Endothelial cell of umbilical vein (primary cell): ENCODE measurements at regions not wholly inside any gene's neighbourhood (a gene's known extent, or its start where the extent isn't known, plus 50 kb on each side); places are given as distances from the start of the nearest gene placed in this dataset.

ENCODE experiments used
- BruUV-seq: library from RNA; stranded (reverse); fragments of 400-500 nt; replicated peaks from 2 replicates; lab custom pipeline; 2021; lab: Mats Ljungman, UMichigan
- CTCF ChIA-PET: fragments of 300-600, 350-600 bp; sonication (Branson Sonifier 250); formaldehyde crosslinking; loops from one replicate; lab custom pipeline; 2021; ENCODE audit warnings: antibody characterized with exemption, inconsistent platforms; lab: Charles Lee
- POLR2A ChIA-PET: fragments of 300-600, 350-600 bp; sonication (Branson Sonifier 250); formaldehyde crosslinking; loops from one replicate; lab custom pipeline; 2021; ENCODE audit warnings: antibody characterized with exemption, inconsistent platforms; lab: Charles Lee
- DNase-seq: peaks from one replicate; pipeline ENCODE4 v3.0.0-alpha.2; 2011; ENCODE audit warnings: low read depth, low spot score
- FAIRE-seq: peaks from 2 replicates; lab custom pipeline; 2011; peaks lifted over from hg19 to GRCh38; lab: Jason Lieb, UNC
- H2AFZ ChIP-seq: 2 replicates; pipeline ENCODE4 v1.6.0; 2012; ENCODE audit warnings: low read depth, low read length, control low read depth, inconsistent platforms
- H3K27ac ChIP-seq: 2 replicates; pipeline ENCODE4 v1.5.1; 2011; ENCODE audit warnings: low read depth, mild to moderate bottlenecking, control low read depth, low read length, moderate library complexity; ENCODE audit not compliant: insufficient read depth
- H3K27me3 ChIP-seq, 2 experiments: 2 replicates each; pipeline versions ENCODE4 v1.6.0 to v1.6.1; 2011; ENCODE audit warnings: low read length in 2 of 2, mixed read lengths in 1 of 2; ENCODE audit not compliant: control insufficient read depth in 2 of 2, insufficient read depth in 2 of 2
- H3K36me3 ChIP-seq, 2 experiments: 2 replicates in 1 of 2; 3 replicates in 1 of 2; pipeline ENCODE4 v1.5.1; 2011; ENCODE audit warnings: low read length in 2 of 2, mild to moderate bottlenecking in 1 of 2, moderate library complexity in 1 of 2; ENCODE audit not compliant: control insufficient read depth in 2 of 2, insufficient read depth in 2 of 2; ENCODE audit errors: extremely low read depth in 1 of 2
- H3K4me1 ChIP-seq: 3 replicates; pipeline ENCODE4 v1.5.1; 2011; ENCODE audit warnings: mild to moderate bottlenecking, low read length; ENCODE audit not compliant: control insufficient read depth, insufficient read depth; ENCODE audit errors: extremely low read depth
- H3K4me2 ChIP-seq: 2 replicates; pipeline ENCODE4 v1.6.1; 2011; ENCODE audit warnings: low read length, control low read depth, mixed read lengths; ENCODE audit not compliant: insufficient read depth
- H3K4me3 ChIP-seq, 3 experiments: fragments of 200-600 bp in 1 of 3; sonication (generic), shearing (Covaris generic) in 1 of 3; replicated peaks in 1 of 3; 2 replicates each; pipeline ENCODE4 v1.5.1; 2011 to 2016; ENCODE audit warnings: control low read depth in 3 of 3, low read length in 3 of 3, mild to moderate bottlenecking in 2 of 3, inconsistent platforms in 1 of 3, low read depth in 1 of 3, moderate library complexity in 1 of 3; ENCODE audit not compliant: insufficient read depth in 1 of 3
- H3K79me2 ChIP-seq: 2 replicates; pipeline ENCODE4 v1.6.0; 2012; ENCODE audit warnings: low read length, inconsistent platforms; ENCODE audit not compliant: control insufficient read depth, insufficient read depth
- H3K9ac ChIP-seq: replicated peaks from 2 replicates; pipeline ENCODE3; 2011; ENCODE audit warnings: low read length, control low read depth; ENCODE audit not compliant: insufficient read depth; ENCODE audit errors: extremely low read depth
- H3K9me1 ChIP-seq: replicated peaks from 3 replicates; pipeline ENCODE4 v1.6.0; 2011; ENCODE audit warnings: mild to moderate bottlenecking, low read length; ENCODE audit not compliant: control insufficient read depth, insufficient read depth; ENCODE audit errors: extremely low read depth
- H3K9me3 ChIP-seq: replicated peaks from 2 replicates; pipeline ENCODE4 v1.5.1; 2012; ENCODE audit warnings: low read length, inconsistent platforms; ENCODE audit not compliant: control insufficient read depth, insufficient read depth
- H4K20me1 ChIP-seq: replicated peaks from 2 replicates; pipeline ENCODE3; 2011; ENCODE audit warnings: mild to moderate bottlenecking, low read length; ENCODE audit not compliant: control insufficient read depth, insufficient read depth; ENCODE audit errors: extremely low read depth
- FOS ChIP-seq: IDR thresholded peaks from 2 replicates; pipeline ENCODE4 v1.6.1; 2011; ENCODE audit warnings: mild to moderate bottlenecking, low read length, moderate library complexity, borderline replicate concordance; ENCODE audit not compliant: insufficient read depth
- GATA2 ChIP-seq: IDR thresholded peaks from 2 replicates; pipeline ENCODE4 v1.7.0; 2011; ENCODE audit warnings: low read depth, mild to moderate bottlenecking, moderate library complexity, mixed read lengths, low read length; ENCODE audit not compliant: insufficient read length, insufficient read depth
- JUN ChIP-seq: IDR thresholded peaks from 2 replicates; pipeline ENCODE4 v1.6.1; 2011; ENCODE audit warnings: borderline replicate concordance, low read depth; ENCODE audit not compliant: insufficient read length, insufficient read depth
- POLR2A ChIP-seq: IDR thresholded peaks from 2 replicates; pipeline ENCODE4 v1.6.1; 2012; ENCODE audit warnings: low read depth, mild to moderate bottlenecking, control low read depth, low read length
- POLR2AphosphoS5 ChIP-seq: IDR thresholded peaks from 2 replicates; pipeline ENCODE4 v1.6.1; 2012; ENCODE audit warnings: low read depth, mild to moderate bottlenecking, control low read depth, low read length, moderate library complexity; ENCODE audit not compliant: insufficient read depth
- dilution Hi-C: fragments of 300-500 bp; cut with MboI; formaldehyde crosslinking; loops from one replicate; pipeline ENCODE4 v1.15.0; 2019; ENCODE audit warnings: low sequenced_read_pairs; ENCODE audit not compliant: extremely low pct_ligation_motif_present
- intact Hi-C: fragments of 100-400 bp; cut with micrococcal nuclease; formaldehyde crosslinking; loops from one replicate; pipeline ENCODE4 v1.10.0; 2022
- TF ChIP-seq, protein P1 (sequence below): IDR thresholded peaks from 2 replicates; pipeline ENCODE4 v1.6.1; 2011; ENCODE audit not compliant: insufficient read depth, insufficient read length
- TF ChIP-seq, protein P2 (sequence below), 2 donors: IDR thresholded peaks; 1 replicate in 1 of 2; 2 replicates in 1 of 2; pipeline ENCODE4 v1.5.1; 2011; ENCODE audit warnings: low read length in 2 of 2, mild to moderate bottlenecking in 2 of 2, moderate library complexity in 2 of 2, control low read depth in 1 of 2, inconsistent platforms in 1 of 2, low read depth in 1 of 2; ENCODE audit not compliant: insufficient read depth in 1 of 2; ENCODE audit errors: extremely low read depth in 1 of 2

DNA sequence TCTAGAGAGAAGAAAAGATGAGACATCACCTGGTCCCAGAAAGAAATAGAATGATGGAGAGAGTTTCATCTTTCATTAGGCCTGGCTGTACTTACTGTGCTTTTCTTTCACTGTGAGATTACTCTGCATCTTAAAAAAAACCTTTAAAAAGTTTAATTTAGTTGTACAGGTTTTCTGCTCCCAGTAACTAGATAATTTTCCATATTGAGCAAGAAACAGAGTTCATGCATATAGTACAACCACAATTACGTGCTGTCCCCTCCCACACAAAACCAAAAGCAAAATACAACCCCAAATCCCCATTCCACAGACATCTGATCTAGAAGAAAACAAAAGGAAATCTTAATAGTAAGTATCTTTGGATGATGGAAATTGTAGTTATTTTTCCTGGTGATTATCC, 371.2 kb downstream of the SH2D1A start:
- Histone ChIP-seq H2AFZ (no peak overlapping the region), H3K27me3 (no peaks in the 10 kb centered on the region), H3K27ac (no peak overlapping the region), H3K9me1 (no peaks in the 10 kb centered on the region), H3K4me2 (no peak overlapping the region), H3K4me3 (no peak overlapping the region), H3K9ac (no peak overlapping the region), H3K79me2 (no peaks in the 10 kb centered on the region), H3K4me1 (no peaks in the 10 kb centered on the region), H3K9me3 (no peaks in the 10 kb centered on the region), H4K20me1 (no peaks in the 10 kb centered on the region), H3K36me3 (no peaks in the 10 kb centered on the region)
- DNase-seq (no peak), FAIRE-seq (no peak)
- no TSS peak for BruUV-seq
- ChIA-PET CTCF (no interaction called here), POLR2A (no interaction called here)
- TF ChIP-seq FOS (no peak), GATA2 (no peak), JUN (no peak), POLR2AphosphoS5 (no peak)
- TF ChIP-seq, protein P1, sequence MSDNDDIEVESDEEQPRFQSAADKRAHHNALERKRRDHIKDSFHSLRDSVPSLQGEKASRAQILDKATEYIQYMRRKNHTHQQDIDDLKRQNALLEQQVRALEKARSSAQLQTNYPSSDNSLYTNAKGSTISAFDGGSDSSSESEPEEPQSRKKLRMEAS = no peak
- intact Hi-C loops = no loop called here
- dilution Hi-C loops = no loop called here

DNA sequence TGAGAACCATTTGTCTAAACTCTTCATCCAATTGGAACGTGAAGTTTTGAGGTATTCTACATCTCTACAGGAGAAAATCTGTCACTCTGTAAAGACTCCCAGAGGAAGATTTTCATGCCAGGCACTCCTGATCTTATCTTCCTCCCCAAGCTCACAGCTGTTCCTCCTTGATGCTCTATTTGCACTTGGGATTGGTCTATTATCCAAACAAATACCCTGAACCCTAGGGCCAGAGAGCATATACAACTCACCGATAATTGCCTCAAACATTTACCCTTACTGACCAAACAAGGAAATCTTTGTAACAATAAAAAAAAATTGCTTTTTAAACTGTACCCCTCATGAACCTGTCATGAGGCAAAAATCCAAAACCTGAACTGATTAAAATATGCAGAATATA, 372.7 kb downstream of the SH2D1A start:
- BruUV-seq = no TSS peak
- no peak overlapping the region for H3K4me2 ChIP-seq
- H3K36me3 ChIP-seq = no peaks in the 10 kb centered on the region
- FAIRE-seq (no peak), DNase-seq (no peak)
- H3K9me3 ChIP-seq = no peaks in the 10 kb centered on the region
- intact Hi-C loops = no loop called here
- H3K9me1 ChIP-seq = no peaks in the 10 kb centered on the region
- TF ChIP-seq POLR2A (no peak), FOS (no peak)
- TF ChIP-seq, protein P2, sequence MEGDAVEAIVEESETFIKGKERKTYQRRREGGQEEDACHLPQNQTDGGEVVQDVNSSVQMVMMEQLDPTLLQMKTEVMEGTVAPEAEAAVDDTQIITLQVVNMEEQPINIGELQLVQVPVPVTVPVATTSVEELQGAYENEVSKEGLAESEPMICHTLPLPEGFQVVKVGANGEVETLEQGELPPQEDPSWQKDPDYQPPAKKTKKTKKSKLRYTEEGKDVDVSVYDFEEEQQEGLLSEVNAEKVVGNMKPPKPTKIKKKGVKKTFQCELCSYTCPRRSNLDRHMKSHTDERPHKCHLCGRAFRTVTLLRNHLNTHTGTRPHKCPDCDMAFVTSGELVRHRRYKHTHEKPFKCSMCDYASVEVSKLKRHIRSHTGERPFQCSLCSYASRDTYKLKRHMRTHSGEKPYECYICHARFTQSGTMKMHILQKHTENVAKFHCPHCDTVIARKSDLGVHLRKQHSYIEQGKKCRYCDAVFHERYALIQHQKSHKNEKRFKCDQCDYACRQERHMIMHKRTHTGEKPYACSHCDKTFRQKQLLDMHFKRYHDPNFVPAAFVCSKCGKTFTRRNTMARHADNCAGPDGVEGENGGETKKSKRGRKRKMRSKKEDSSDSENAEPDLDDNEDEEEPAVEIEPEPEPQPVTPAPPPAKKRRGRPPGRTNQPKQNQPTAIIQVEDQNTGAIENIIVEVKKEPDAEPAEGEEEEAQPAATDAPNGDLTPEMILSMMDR (IDR thresholded peaks at IDR 0.05; ENCODE audit: extremely low read depth in 1 of 2, insufficient read depth in 1 of 2, low read depth in 1 of 2, low read length in 2 of 2) = no peak
- TF ChIP-seq, protein P1 = no peak
- H4K20me1 ChIP-seq = no peaks in the 10 kb centered on the region
- CTCF ChIA-PET = no interaction called here
- H2AFZ ChIP-seq = no peak overlapping the region
- H3K27me3 ChIP-seq = no peaks in the 10 kb centered on the region
- H3K9ac ChIP-seq = no peak overlapping the region
- dilution Hi-C loops = no loop called here
- H3K4me1 ChIP-seq = no peaks in the 10 kb centered on the region
- H3K79me2 ChIP-seq = no peaks in the 10 kb centered on the region
- POLR2A ChIA-PET = no interaction called here
- no peak overlapping the region for H3K4me3 ChIP-seq
- no peak overlapping the region for H3K27ac ChIP-seq
